Suppressor macrophage treated with lipopolysaccharide for 4 hours (primary cell): ENCODE measurements at regions not wholly inside any gene's neighbourhood (a gene's known extent, or its start where the extent isn't known, plus 50 kb on each side); places are given as distances from the start of the nearest gene placed in this dataset.

Experiments used
- DNase-seq: peaks from one replicate; pipeline ENCODE4 v3.0.0-alpha.2; 2020

DNA sequence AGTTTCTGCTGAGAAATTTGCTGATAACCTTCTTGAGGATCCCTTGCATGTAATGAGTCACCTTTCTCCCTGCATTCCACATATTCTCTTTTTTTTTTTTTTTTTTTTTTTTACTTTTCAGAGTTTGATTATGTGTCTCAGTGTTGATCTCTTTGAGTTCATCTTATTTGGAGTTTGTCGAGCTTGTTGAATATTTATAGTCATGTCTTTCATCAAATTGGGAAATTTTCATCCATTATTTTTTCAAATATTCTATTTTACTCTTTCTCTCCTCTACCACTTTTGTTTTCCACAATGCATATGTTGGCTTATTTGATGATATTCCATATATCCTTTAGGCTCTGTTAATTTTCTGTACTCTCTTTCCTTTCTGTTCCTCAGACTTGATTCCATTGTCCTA lies 136.1 kb downstream of the MAD2L1 start:
- no peak for DNase-seq

DNA sequence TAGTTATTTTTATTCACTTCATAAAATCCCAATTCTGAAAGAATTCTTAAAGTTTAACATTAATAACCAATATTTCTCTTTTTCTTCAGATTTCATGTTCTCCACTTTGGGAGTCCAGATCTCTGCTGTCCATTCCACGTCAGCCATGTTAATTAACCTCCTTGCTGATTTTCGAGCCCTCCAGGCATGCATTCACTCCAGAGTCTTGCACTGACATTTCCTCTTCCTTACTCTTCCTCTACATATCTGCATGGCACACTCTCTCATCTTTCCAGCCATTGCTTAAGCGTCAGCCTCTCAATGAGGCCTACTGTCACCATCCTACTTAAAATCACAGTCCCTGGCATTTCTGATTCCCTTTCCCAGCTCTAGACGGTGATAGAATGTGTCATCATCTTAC lies 144.8 kb downstream of the MAD2L1 start:
- DNase-seq = no peak

DNA sequence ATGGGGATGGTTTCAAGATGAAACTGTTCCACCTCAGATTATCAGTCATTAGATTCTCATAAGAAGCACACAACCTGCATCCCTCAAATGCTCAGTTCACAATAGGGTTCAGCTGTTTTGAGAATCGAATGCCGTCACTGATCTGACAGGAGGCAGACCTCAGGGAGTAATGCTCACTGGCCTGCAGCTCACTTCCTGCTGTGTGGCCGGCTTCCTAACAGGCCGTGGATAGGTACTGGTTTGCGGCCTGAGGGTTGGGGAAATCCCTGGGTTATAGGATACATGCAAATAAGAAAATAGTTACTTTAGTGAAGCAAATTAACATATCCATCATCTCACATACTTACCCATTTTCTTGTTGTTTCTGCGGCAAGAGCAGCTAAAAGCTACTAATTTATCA lies 160.4 kb downstream of the MAD2L1 start:
- no peak for DNase-seq

- no peak for DNase-seq
These were observed 168.4 kb downstream of the MAD2L1 start for GRCh38 chr4:119898211-119898610.

DNA sequence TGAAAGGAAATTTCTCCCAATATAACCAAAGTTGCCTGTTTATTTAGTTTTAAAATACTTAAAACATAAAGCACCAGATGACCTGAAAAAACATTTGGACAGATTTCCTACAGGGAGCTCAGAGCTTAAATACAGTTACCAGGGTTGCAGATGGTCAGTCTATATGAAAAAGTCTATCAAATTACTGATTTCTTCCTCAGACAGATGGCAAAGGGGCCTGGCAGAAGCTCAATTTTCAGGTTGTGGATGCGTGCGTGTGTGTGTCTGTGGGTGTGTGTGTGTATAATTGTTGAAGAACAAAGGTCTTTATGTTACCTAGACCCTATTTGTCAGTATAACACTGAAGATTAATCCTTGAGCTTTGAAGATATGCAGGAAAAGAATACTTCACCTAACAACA lies 169.4 kb downstream of the MAD2L1 start:
- DNase-seq = no peak

DNA sequence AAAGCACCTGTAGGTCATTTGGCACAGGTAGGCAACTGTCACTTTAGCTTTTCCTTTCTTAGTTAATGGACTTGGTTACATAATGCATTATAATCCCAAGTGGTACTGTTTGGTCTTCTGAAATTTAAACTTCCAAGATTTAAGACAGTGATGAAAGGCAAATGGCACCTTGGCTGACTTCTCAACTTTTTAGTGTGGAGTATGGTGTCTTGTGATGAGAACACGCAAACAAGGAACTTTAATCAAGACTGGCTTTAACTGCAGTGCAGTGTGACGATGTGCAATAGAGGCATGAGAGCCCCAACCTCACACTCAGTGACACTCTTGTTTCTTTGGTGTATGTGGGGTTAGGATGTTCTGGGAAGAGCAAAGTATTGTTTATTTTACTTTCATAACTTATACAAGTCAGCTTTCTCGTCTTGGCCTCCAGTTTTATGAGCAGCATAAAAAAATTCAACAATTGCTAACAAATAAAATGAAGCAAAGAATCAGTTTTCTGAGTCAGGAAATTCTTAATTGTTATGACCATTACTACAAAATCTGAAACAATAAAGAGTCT lies 171.9 kb downstream of the MAD2L1 start:
- DNase-seq = no peak

GRCh38 chr4:119873794-119874325 lies 192.8 kb downstream of the MAD2L1 start:
- no peak for DNase-seq

- no peak for DNase-seq
These were observed 193.5 kb downstream of the MAD2L1 start for GRCh38 chr4:119873132-119873531.

- DNase-seq = no peak
These were observed 194.2 kb downstream of the MAD2L1 start for GRCh38 chr4:119872371-119873016.

GRCh38 chr4:119870856-119871255 lies 195.8 kb downstream of the MAD2L1 start:
- no peak for DNase-seq

- DNase-seq = no peak
These were observed 200.9 kb downstream of the MAD2L1 start for GRCh38 chr4:119865789-119866188.

DNA sequence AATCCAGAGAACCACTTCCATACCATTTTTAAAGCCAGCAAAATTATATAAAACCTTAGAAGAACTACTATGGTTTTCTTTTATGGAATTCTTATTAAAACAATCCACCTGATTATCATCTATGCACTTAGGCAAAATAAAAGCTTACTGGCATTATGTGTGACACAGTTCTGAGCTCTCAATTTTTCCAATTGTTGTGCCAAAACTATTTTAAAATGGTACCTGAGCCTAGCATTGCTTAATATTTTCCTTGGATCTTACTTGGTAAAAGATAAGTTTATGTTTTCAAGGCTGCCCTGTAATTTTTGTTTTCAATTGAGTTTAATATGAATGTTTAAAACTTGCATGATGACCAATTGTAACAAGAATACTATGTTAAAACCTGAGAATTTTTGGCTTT lies 201.3 kb downstream of the MAD2L1 start:
- DNase-seq = no peak

DNA sequence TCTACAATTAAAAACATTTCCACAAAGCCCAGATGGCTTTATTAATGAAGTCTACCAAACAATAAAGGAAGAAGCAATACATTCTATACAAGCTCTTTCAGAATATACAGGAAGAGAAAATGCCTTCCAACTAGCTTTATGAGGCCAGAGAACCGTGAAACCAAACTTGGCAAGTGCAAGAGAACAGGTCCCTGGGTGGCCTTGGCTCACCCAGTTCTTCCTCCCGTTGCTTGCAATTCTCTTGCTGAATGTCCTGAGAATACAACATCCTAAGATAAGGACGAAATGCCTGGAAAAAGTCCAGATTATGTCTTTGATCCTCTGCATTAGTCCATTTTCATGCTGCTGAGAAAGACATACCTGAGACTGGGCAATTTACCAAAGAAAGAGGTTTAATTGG lies 204.9 kb downstream of the MAD2L1 start:
- no peak for DNase-seq

DNA sequence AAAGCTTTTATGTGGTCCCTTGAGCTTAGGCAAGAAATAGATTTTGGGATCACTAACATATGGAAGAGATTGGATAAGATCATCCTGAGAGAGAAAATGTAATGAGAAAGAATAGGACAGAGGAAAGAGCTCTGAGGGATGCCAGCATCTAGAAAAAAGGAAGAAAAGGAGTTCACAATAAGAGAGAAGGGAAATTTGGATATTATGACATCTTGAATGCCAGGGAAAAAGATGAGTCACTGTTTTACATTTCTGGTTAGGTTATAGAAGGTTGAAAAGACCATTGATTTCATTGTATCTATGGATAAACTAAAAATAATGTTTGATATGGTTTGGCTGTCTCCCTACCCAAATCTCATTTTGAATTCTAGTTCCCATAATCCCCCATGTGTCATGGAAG lies 208.5 kb downstream of the MAD2L1 start:
- DNase-seq = peak; percentile 3

GRCh38 chr4:119854364-119854763 lies 212.3 kb downstream of the MAD2L1 start:
- DNase-seq = no peak

DNA sequence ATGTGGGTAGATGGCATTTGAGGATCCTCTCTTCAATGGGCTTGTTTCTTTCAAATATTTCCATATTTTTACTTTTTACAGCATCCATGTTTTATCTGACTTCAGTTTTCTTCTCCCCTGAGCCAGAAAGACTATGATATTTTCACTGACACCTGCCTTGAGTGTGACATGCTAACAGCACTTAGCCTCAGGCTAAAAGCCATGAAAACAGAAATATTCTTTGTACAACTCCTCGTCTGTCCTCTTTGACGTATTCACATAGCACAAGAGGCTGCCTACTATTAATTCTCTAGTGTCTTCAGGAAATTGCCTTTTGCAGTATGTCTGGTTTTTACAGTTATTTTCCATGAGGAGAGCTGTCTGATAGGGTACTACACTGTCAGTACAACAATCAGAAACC lies 215.0 kb downstream of the MAD2L1 start:
- DNase-seq = no peak

- no peak for DNase-seq
These were observed 212.8 kb upstream of the PDE5A start for GRCh38 chr4:119841361-119841760.

GRCh38 chr4:119835613-119835910 lies 207.0 kb upstream of the PDE5A start:
- no peak for DNase-seq

DNA sequence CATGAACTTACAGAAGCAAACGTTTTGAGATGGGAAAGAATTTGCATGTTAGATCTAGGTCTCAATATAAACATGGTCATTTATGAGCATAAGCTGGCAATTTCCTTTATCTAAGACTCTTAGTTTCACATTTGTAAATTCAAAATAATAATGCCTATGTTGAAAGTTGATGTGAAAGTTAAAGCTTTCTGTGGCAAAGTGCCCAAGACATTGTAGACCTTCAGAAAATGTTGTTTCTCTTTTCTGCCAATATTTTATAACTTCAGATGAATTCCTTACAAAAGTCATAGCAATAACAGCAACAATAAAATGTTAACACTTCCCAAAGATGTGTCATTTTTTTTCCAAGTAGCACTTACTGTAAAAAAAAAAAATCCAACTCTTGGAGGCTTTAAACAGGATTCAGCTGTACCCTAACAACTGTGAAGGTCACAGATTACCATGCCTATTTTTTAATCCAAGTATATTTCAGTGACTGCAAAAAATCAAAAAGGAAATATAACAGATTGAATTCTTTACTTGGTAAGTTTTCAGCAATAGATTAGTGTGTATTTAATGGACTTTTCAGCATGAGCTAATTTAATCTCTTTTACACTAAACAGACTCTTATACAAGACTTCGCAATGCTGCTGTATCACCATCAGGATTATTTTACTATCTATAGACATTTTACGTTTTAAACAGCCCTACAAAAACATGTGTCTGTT lies 206.5 kb upstream of the PDE5A start:
- no peak for DNase-seq

- no peak for DNase-seq
These were observed 205.0 kb upstream of the PDE5A start for GRCh38 chr4:119833611-119834010.

DNA sequence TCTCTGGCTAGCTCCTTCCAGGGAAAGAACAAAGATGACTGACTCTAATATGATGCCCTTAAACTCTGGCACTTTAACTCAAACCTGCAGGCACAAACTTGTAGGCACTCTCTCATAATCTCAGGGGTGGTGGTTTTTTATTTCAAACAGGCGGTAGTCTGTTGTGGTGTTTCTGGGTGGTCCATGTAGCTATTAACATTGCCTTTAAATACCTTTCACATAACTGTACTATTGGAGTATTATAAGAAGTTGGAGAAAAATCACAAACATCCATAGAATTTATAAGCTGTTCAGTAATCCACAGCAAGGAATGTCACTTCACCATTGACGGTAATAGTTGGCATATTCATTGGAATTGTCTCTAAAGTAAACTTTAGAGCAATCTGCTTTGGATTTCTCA lies 204.2 kb upstream of the PDE5A start:
- DNase-seq = no peak

DNA sequence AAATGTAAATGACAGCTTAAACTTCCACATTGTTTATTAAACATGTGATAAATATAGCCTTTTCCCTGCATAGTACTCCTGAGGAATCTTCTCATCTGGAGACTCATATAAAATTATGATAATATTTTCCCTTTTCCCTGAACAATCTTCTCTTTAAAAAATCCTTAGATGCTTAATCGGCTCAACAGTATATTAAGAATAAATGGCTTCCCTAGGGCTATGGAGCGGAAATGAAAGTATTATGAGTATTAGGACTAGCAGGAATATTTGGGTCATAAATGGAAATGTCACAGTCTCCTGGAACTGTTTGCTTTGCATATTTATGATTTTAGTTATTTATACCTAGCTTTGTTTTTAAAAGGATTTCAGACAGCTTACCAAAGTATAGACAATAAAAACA lies 200.7 kb upstream of the PDE5A start:
- no peak for DNase-seq

DNA sequence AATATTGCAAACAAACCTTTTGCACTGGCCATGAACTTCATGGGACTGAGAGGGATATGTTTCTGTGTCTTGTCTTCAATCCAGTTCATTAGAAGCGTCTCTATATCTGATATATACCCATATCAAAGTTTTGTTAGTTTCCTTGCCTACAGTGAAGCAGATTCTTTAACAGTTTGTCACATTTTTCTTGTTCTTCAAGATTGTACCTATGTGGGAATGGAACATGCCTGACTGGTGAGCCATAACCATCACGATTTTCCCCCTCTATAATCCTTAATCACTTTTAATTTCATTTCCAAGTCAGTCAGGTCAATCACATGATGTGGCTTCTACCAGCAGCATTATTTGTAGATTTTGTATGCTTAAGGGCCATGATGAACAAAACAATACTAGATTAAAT lies 197.1 kb upstream of the PDE5A start:
- DNase-seq = no peak

DNA sequence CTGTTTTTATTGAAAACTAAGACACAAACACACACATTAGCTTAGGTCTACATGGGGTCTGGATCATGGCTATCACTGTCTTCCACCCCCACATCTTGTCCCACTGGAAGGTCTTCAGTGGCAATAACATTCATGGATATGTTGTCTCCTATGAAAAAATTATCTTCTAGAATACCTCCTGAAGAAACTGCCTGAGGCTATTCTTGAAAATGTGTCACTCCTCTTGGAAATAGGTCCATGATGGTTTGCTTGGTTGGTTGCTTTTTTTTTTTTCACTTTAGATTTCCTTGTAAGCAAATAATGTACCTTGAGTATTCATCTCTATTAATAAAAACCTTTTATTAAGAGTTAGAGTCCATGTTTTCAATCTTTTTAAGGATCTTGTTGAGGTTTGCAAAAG lies 195.3 kb upstream of the PDE5A start:
- no peak for DNase-seq

GRCh38 chr4:119823045-119823444 lies 194.4 kb upstream of the PDE5A start:
- DNase-seq = no peak
